ENCODE measurements at regions not wholly inside any gene's neighbourhood (a gene's known extent, or its start where the extent isn't known, plus 50 kb on each side); places are given as distances from the start of the nearest gene placed in this dataset.

- DNase-seq (ENCODE audit: low spot score): no peak
These were observed 157.0 kb upstream of the SVIL start for GRCh38 chr10:29791773-29792172.

GRCh38 chr10:29790207-29790606 is 155.4 kb upstream of the SVIL start:
- TF ChIP-seq CTCF (IDR thresholded peaks at IDR 0.05; ENCODE audit: extremely low read depth, missing control alignments): no peak
- no peak for DNase-seq (ENCODE audit: low spot score)

More at GRCh38 chr10:29791773-29792172, 157.0 kb upstream of the SVIL start:
- TF ChIP-seq CTCF (IDR thresholded peaks at IDR 0.05; ENCODE audit: extremely low read depth, missing control alignments): no peak

GRCh38 chr10:29788113-29788512 is 153.3 kb upstream of the SVIL start:
- TF ChIP-seq CTCF (IDR thresholded peaks at IDR 0.05; ENCODE audit: extremely low read depth, missing control alignments): no peak
- no peak for DNase-seq (ENCODE audit: low spot score)

- no peak for DNase-seq (ENCODE audit: low spot score)
- no peak for TF ChIP-seq CTCF (IDR thresholded peaks at IDR 0.05; ENCODE audit: extremely low read depth, missing control alignments)
These were observed 150.9 kb upstream of the SVIL start for GRCh38 chr10:29785701-29786100.

- no peak for TF ChIP-seq CTCF (IDR thresholded peaks at IDR 0.05; ENCODE audit: extremely low read depth, missing control alignments)
- DNase-seq (ENCODE audit: low spot score): no peak
These were observed 149.5 kb upstream of the SVIL start for GRCh38 chr10:29784175-29784773.

GRCh38 chr10:29783201-29783947 is 148.6 kb upstream of the SVIL start:
- TF ChIP-seq CTCF (IDR thresholded peaks at IDR 0.05; ENCODE audit: extremely low read depth, missing control alignments): no peak
- DNase-seq (ENCODE audit: low spot score): no peak

DNA sequence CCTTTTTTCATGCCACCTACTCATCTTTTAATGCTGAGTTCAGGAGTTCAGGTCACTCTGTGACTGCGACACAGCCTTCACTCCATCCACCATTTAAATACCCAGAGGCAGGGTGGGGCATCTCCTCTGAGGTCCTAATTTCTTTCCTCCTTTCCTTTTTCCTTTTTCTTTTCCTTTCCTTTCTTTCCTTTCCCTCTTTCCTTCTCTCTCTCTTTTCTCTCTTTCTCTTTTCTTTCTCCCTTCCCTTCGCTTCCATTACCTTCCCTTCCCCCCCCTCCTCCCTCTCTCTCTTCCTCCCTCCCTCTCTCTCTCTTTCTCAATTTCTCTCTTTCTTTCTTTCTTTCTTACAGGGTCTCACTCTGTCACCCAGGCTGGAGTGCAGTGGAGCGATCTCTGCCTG is 145.9 kb upstream of the SVIL start:
- DNase-seq (ENCODE audit: low spot score): no peak
- TF ChIP-seq CTCF (IDR thresholded peaks at IDR 0.05; ENCODE audit: extremely low read depth, missing control alignments): no peak

Data from GM20000 (cell line).